Left lung (tissue), 4 donors: ENCODE measurements at regions not wholly inside any gene's neighbourhood (a gene's known extent, or its start where the extent isn't known, plus 50 kb on each side); places are given as distances from the start of the nearest gene placed in this dataset.

Experiments
- ATAC-seq: fragments of 200-7000 bp; cut with Tn5 transposase; one replicate; pipeline ENCODE4 v1.9.1; 2020; ENCODE audit warnings: moderate library complexity
- DNase-seq, 4 donors: peaks; one replicate each; pipeline ENCODE4 v3.0.0-alpha.2; 2013 to 2020
- H3K27ac ChIP-seq, 2 donors: fragments of 200-600 bp; sonication (generic) in 1 of 2; one replicate each; pipeline versions ENCODE4 v1.5.0 to v1.8.0; 2020 to 2021
- H3K27me3 ChIP-seq, 2 donors: fragments of 200-600 bp; sonication (generic) in 1 of 2; one replicate each; pipeline versions ENCODE4 v1.5.0 to v1.8.0; 2020 to 2021
- H3K36me3 ChIP-seq, 2 donors: fragments of 200-600 bp; sonication (generic) in 1 of 2; one replicate each; pipeline versions ENCODE4 v1.5.0 to v1.8.0; 2020 to 2021
- H3K4me1 ChIP-seq, 2 donors: fragments of 200-600 bp; one replicate each; pipeline ENCODE4 v1.8.0; 2021
- H3K4me3 ChIP-seq, 2 donors: fragments of 200-600 bp; sonication (generic) in 1 of 2; one replicate each; pipeline versions ENCODE4 v1.5.0 to v1.8.0; 2020 to 2021; ENCODE audit warnings: mild to moderate bottlenecking in 1 of 2
- H3K9me3 ChIP-seq, 2 donors: fragments of 200-600 bp; sonication (generic) in 1 of 2; one replicate each; pipeline versions ENCODE4 v1.5.0 to v1.8.0; 2020 to 2021
- CTCF ChIP-seq, 2 donors: fragments of 200-600 bp; sonication (generic) in 1 of 2; IDR thresholded peaks; one replicate each; pipeline versions ENCODE4 v1.5.0 to v1.8.0; 2021; ENCODE audit warnings: antibody characterized with exemption in 2 of 2
- intact Hi-C, 2 donors: fragments of 100-400 bp; cut with DNase I; formaldehyde crosslinking; loops; one replicate each; pipeline versions ENCODE4 v1.11.2 to v1.14.2; 2022
- donor health status: DM: no; HTN: yes; CAD: no.
- donor health status: DM: no; HTN: no; CAD: no.

DNA sequence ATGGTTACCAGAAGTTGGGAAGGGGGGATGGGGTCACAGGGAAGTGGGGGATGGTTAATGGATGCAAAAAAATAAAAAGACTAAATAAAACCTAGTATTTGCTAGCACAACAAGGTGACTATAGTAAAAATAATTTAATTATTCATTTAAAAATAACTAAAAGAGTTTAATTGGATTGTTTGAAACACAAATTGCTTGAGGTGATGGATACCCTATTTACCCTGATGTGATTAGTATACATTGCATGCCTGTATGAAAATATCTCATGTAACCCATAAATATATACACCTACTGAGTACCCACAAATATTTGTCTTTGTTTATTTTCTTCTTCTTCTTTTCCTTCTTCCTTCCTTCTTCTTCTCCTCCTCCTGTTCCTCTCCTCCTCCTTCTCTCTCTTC is 57.8 kb upstream of the MACF1 start:
- Histone ChIP-seq H3K27me3 (no peaks in the 10 kb centered on the region), H3K4me3 (no peak overlapping the region), H3K9me3 (no peaks in the 10 kb centered on the region), H3K4me1 (peaks cover 39 to 63% of the 10 kb centered on the region in 2 donors), H3K27ac (no peak overlapping the region), H3K36me3 (no peaks in the 10 kb centered on the region)
- DNase-seq (no peak), ATAC-seq (no peak)
- intact Hi-C loops = no loop called here
- no peak for TF ChIP-seq CTCF (IDR thresholded peaks at IDR 0.05)

- no peaks in the 10 kb centered on the region for H3K27me3 ChIP-seq
Measured at GRCh38 chr1:39147099-39148025, 57.1 kb upstream of the MACF1 start.

DNA sequence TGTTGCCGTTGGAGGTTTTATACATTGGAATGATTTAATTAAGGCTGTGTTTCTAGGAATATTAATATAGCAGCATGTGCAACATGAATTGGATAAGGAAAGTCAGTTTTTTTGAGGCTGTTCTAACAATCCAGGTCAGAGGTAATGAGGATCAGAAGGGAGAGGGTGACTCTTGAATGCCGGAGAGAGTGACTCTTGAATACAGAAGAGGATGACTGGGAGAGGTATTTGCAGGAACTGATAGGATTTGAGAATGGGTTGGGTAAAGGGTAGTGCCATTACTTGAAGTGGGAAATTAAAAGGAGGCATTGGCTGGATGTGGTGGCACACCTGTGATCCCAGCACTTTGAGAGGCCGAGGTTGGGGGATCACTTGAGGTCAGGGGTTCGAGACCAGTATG is 55.6 kb upstream of the MACF1 start:
- no peak for TF ChIP-seq CTCF (IDR thresholded peaks at IDR 0.05)
- Histone ChIP-seq H3K4me1 (peaks cover 39 to 64% of the 10 kb centered on the region in 2 donors), H3K27ac (peak overlapping the region; percentile 18 to 28)

More at GRCh38 chr1:39147099-39148025, 57.1 kb upstream of the MACF1 start:
- ATAC-seq (no peak), DNase-seq (no peak)
- Histone ChIP-seq H3K27ac (peak overlapping the region in 1 of 2 donors; percentile 15), H3K9me3 (no peaks in the 10 kb centered on the region), H3K36me3 (no peaks in the 10 kb centered on the region), H3K4me3 (no peak overlapping the region), H3K4me1 (peaks cover 33 to 63% of the 10 kb centered on the region in 2 donors)
- no peak for TF ChIP-seq CTCF (IDR thresholded peaks at IDR 0.05)
- intact Hi-C loops = no loop called here

GRCh38 chr1:39149509-39149908 is 55.0 kb upstream of the MACF1 start:
- no peak overlapping the region for H3K4me3 ChIP-seq
- no peaks in the 10 kb centered on the region for H3K9me3 ChIP-seq
- H3K27ac ChIP-seq = peak overlapping the region in 1 of 2 donors; percentile 38
- no peaks in the 10 kb centered on the region for H3K36me3 ChIP-seq
- DNase-seq (no peak), ATAC-seq (no peak)
- no peak for TF ChIP-seq CTCF (IDR thresholded peaks at IDR 0.05)
- no peaks in the 10 kb centered on the region for H3K27me3 ChIP-seq
- H3K4me1 ChIP-seq = peaks cover 44 to 64% of the 10 kb centered on the region in 2 donors
- intact Hi-C loops = no loop called here

More for the DNA sequence above, 55.6 kb upstream of the MACF1 start:
- intact Hi-C loops = no loop called here
- H3K9me3 ChIP-seq = no peaks in the 10 kb centered on the region
- DNase-seq (no peak), ATAC-seq (peak; percentile 79)
- H3K36me3 ChIP-seq = no peaks in the 10 kb centered on the region
- H3K4me3 ChIP-seq = no peak overlapping the region
- H3K27me3 ChIP-seq = no peaks in the 10 kb centered on the region

GRCh38 chr1:39150779-39151178 is 53.7 kb upstream of the MACF1 start:
- Histone ChIP-seq H3K27me3 (no peaks in the 10 kb centered on the region), H3K9me3 (no peaks in the 10 kb centered on the region), H3K27ac (peak overlapping the region in 1 of 2 donors; percentile 38), H3K4me1 (peaks cover 53 to 70% of the 10 kb centered on the region in 2 donors), H3K4me3 (no peak overlapping the region), H3K36me3 (no peaks in the 10 kb centered on the region)
- ATAC-seq (no peak), DNase-seq (no peak)
- intact Hi-C loops = no loop called here
- TF ChIP-seq CTCF (IDR thresholded peaks at IDR 0.05) = no peak
